Neural cell (in vitro differentiated cells): ENCODE measurements at regions not wholly inside any gene's neighbourhood (a gene's known extent, or its start where the extent isn't known, plus 50 kb on each side); places are given as distances from the start of the nearest gene placed in this dataset.

Experiments
- CTCF ChIP-seq: fragments of 450-650 bp; IDR thresholded peaks from 2 replicates; pipeline ENCODE4 v1.5.1; 2014; ENCODE audit warnings: antibody characterized with exemption, mild to moderate bottlenecking, moderate library complexity; ENCODE audit not compliant: poor library complexity, severe bottlenecking
- EP300 ChIP-seq: fragments of 450-650 bp; conservative IDR thresholded peaks from 2 replicates; pipeline ENCODE4 v1.6.1; 2014; ENCODE audit warnings: antibody characterized with exemption, mild to moderate bottlenecking, moderate library complexity; ENCODE audit not compliant: poor library complexity, severe bottlenecking
- EZH2 ChIP-seq: fragments of 200-600, 300-800 bp; shearing (Covaris generic), sonication (generic); IDR thresholded peaks from 2 replicates; pipeline ENCODE4 v1.6.1; 2014; ENCODE audit warnings: antibody characterized with exemption, low read length, borderline replicate concordance, mild to moderate bottlenecking; ENCODE audit not compliant: insufficient read depth, poor library complexity, severe bottlenecking
- MXI1 ChIP-seq: fragments of 450-650 bp; conservative IDR thresholded peaks from 2 replicates; pipeline ENCODE4 v1.6.1; 2014; ENCODE audit warnings: antibody characterized with exemption, mild to moderate bottlenecking; ENCODE audit not compliant: poor library complexity, severe bottlenecking
- POLR2AphosphoS5 ChIP-seq: IDR thresholded peaks from 2 replicates; pipeline ENCODE4 v1.6.1; 2012
- SMC3 ChIP-seq: fragments of 450-650 bp; conservative IDR thresholded peaks from 2 replicates; pipeline ENCODE4 v1.6.1; 2014; ENCODE audit warnings: antibody characterized with exemption, mild to moderate bottlenecking, moderate library complexity; ENCODE audit not compliant: poor library complexity
- TAF1 ChIP-seq: IDR thresholded peaks from 2 replicates; pipeline ENCODE4 v1.6.1; 2012; ENCODE audit warnings: low read depth

GRCh38 chr13:105428811-105429210, 1106.7 kb downstream of the EFNB2 start:
- no peak for TF ChIP-seq CTCF
- TF ChIP-seq SMC3 = no peak
- no peak for TF ChIP-seq EZH2
- no peak for TF ChIP-seq POLR2AphosphoS5
- no peak for TF ChIP-seq EP300
- TF ChIP-seq MXI1 = no peak
- no peak for TF ChIP-seq TAF1
